Femur (tissue), 1 donor: ENCODE measurements at regions not wholly inside any gene's neighbourhood (a gene's known extent, or its start where the extent isn't known, plus 50 kb on each side); places are given as distances from the start of the nearest gene placed in this dataset.

ENCODE experiments used
- DNase-seq: peaks from one replicate; pipeline ENCODE4 v3.0.0-alpha.2; 2017

DNA sequence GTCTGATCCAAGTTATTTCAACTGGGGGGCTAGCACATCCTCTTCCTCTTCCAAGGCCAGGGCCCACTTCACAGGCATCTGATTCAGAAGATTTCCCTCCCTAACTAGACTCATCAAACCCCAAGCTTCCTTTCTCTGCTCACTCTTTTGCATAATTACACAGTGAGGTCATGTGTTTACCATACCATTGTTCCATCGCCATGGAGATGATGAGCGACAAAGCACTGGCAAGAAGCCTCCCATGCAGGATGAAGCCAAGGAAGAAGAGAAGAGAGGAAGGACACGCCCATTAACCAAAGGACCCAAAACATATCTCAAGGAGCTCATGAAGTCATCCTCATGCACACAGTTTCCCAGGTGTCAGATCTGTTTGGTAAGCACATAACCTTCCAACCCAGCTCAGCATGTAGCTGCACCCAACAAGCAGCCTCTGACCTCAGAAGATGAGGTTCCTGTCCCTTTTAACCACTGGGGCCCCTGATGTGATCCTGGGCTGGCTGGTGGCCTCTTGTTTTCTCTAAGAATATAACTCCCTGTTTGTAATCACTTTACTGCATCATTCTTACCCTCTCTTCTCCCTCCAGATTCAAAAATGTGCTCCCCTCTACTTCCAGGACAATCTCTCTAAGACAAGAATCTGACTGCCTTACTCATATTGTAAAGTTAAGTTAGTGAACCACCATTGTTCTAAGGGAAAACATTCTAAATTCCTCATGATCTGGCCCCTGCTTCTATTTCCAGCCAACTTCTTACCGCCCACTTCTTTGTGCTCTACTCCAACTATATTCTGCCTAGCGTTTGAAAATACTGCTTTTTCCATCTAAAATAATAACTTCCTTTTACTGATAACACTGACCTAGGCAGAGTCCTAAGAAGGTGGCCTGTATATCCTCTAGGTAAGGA, 190.1 kb downstream of the TTC32 start:
- DNase-seq: peak; percentile 88

DNA sequence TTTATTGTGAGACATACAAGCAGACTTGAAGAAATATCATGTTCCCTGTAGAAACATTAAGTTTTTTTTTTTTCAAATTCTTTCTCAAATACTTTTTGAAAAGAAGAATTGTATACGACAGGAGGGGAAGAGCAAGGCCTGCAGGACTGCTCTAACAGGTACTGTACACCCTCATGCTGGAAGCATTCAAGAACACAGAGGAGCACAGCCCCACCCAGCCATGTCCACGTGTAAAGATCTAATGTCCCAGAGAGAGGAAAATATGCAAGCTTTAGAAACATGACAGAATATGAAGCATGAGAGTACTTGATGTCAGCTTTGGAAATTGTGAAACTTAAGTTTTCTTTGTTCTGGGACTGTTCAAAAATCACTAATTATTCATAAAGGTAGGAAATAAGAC, 191.6 kb downstream of the TTC32 start:
- DNase-seq: no peak

DNA sequence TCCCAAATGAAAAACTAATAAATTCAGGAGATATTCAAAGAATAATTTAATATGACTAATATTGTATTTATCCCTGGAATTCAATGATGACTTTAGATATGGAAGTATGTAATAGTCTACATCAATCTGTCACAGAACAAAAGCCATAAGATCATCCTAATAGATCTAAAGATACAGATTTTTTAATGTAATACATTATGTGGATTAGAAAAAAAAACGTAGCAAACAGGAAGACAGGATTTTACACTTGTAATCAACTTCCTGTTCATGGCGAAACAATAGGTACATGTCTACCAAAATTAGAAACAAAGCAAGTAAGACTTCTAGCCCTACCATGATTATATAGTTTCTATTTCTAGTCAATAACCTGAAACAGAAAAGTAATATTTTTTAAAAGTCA, 192.2 kb downstream of the TTC32 start:
- no peak for DNase-seq

DNA sequence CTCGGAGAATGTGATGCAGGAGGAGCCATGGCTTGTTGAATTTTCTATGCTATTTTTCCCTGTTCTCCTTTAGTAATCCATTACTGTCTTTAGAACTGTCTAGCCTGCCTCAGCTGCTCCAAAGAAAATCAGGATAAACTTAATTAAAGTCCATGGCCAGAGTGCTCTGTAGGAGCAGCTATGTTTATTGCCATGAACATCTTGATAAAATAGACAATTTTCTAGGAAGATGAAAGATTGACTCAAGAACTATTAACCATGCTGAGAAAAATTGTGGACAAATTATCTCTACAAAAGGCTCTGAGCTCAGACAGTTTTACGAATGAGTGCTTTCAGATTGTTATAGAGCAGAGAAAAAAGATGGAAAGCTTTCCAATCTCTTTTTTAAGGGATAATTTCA, 193.0 kb downstream of the TTC32 start:
- no peak for DNase-seq

DNA sequence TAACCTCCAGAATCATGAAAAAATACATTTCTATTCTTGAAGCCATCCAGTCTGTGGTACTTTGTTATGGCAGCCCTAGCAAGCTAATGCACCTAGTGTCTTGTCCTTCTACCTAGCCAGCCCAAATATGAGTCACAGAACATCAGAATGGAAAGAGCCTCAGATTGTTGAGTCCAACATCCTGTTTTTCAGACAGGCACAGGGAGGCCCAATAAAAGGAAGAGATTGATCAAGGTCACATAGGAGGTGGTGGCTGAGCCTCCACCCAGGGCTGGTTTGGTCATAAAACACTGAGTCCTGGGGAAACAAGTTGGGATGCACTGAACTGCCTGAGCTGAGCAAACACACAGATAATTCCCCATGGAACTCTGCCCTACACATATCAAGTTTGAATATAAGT, 195.5 kb downstream of the TTC32 start:
- DNase-seq: no peak

DNA sequence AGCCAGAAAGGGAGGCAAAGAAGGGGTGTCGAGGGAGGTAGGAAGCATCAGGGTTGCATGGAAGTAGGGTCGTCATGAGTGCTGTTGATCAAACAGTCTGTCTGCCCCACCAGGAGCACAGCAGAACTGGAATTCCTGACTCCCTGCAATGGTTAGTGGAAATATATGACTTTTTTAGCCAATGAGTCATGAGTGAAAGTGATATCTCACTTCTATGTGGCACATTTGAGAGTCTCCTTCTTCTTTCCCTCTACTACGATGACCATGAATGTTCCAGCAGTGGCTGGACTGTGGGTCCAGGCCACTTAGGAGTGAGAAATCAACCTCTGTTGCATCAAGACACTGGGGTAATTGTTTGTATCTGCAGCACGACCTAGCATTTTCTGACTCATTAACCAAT, 199.5 kb downstream of the TTC32 start:
- DNase-seq: no peak

DNA sequence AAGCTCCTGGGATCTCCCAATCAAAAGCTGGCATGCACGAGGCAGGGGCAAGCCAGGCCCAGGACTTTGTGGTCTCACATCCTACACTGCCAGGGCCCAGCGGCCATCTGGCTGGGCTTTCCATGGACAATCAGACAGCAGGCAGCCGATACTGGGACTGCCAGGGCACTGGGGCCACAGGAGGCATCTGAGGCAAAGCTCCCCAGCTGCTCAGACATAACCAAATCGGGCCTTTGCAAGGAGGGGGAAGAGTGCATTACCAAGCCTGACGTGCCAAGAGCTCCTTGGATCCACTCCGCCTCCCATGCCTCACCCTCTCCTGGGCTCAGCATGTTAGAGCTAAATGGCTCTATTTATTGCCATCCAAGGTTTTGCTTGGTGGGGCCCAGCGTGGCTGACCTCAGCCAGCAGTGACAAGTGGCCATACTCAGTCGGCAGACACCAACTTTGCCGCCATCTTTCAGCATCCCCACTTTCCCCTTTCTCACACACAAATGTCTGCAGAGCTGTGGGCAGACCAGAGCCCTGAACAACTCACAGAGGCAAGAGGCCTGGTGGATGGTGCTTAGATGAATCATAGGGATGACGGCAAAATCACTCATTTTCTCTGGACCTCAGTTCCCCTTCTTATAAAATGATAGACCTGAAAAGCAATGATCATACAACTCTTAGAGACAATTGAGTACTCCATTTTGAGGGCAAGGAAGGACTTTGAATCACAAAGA, 200.8 kb downstream of the TTC32 start:
- no peak for DNase-seq

DNA sequence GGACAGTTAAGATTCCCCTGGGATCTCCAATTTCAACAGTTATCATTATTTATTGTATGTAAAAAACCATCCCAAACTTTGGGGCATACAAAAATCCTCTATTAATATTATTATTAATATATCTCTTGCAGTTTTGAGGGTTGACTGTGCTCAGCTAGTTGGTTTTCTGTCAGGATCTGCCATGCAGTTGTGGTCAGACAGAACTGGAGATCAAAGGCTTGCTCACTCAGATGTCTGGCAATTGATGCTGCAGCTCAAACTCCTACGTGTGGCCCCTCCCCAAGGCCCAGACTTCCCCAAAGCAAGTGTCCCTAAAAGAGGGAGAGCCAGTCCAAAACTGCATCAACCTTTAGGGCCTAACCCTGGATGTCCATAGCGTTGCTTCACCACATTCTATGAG, 204.7 kb downstream of the TTC32 start:
- DNase-seq: no peak

DNA sequence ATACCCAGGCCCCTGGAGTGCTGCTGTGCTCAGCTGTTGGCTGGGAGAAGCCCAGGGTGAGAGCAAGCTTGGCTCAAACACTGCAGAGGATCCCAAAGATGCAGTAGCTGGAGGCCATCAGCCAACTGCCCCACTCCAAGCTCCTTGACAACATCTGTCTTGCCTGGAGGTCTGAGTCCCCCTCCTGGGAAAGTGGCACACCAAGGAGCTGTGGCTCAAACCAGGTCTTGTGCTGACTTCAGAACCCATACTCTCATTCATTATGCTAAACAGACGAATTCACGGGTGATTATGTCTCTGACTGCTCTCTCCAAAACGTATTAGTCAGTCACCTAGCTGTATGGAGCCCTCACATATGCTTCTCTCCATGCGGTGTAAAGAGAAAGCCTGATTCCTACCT, 206.1 kb downstream of the TTC32 start:
- DNase-seq: no peak

DNA sequence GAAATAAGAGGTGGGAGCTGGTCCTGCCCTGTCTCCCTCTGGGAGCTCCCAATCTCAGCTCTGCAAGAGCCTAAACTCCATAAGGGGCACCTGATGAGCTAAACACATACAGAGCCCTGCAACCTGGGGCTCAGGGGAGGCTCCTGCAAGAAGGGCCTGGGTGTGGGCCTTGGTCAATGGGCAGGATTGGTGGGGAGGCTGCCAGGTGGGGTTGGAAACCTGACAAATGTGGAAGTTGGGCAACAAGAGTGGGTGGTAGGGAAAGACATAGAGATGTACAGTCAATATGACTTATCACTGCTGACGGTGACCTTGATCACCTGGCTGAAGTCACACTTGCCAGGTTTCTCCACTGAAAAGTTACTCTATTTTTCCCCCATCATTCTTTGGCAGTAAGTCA, 209.9 kb downstream of the TTC32 start:
- DNase-seq: no peak

DNA sequence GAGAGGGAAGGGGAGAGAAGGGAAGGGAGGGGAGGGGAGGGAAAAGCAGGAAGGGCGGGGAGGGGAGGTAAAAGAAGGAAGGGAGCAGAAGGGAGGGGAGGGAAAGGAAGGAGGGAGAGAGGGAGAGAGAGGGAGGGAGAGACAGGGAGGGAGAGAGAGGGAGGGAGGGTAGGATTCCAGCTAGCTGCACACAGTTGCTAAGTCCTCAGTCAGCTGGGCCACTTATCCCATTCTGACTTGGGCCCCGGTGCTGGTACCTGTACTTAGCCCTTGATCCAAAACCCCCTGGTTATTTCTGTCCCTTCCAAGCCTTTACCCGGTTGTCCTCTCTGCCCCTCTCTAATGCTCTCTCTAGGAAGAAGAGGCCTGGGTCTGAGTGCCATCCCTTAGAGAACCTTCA, 211.4 kb downstream of the TTC32 start:
- no peak for DNase-seq

DNA sequence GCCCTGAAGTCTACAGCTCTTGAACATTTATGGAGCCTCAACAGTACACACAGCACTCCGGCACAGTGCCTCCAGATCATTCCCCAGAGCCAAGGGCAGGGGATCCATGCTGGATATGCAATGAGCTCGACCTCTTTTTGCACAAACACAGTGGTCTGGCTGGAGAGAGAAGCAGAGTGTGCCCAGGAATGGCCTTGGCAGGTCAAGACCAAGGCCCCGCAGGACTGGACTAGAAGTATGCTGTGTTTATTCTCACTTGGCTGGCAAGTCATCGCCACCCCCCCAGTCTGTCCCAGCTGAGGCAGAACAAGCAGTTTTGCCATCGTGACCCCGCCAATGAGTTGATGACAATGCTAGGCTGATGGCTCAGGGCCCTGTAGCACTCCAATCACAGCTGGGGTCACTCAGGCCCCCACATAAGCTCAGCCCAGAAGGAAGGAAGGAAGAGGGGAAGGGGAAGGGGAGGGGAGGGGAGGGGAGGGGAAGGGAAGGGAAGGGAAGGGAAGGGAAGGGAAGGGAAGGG, 212.1 kb downstream of the TTC32 start:
- no peak for DNase-seq

DNA sequence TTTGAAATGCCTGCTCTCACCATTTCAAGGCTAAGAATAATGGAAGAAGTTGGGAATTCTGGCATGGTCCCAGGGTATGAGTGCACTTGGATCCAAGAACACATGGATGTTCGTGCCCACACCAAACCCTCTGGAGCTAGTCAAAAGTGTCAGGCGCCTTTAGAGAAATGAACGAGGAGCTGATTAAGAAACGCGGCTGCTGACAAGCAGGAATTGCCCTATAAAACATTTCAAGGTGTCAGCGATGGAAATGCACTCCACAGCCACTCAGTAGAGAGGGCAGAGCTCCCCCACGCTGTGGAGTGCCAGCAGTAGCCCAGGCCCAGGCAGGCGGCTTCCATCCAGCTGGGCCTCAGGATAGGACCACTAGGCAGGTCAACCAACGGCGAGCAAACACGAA, 213.7 kb downstream of the TTC32 start:
- no peak for DNase-seq

DNA sequence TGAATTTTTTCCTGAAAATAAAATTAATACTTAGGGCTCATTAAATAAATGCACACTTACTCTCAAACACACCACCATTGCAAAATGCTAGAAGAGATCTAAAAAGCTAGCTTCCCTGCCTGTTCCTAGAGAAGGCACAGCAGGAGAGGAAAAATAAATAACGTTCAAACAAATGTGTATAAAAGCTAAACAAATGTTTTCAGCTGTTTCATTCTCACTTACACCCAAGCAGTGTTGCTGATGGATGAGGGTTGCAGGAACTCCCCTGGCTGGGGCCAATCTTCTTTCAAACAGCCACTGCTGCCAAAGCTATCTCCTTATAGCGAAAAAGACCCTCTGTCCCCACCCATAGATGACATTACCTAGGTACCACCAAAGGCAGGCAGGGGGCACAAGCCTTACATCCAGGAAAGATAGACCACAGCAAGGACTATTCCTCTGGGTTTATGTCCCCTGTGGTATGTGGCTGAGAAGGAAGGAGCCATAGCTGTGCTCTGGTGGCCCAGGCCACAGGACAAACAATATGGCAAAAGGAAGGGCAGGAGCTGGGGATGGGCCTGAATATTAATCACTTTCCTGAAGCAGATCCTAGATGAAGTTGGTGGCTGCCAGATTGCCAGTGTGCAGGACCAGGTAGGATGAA, 214.6 kb downstream of the TTC32 start:
- DNase-seq: no peak

DNA sequence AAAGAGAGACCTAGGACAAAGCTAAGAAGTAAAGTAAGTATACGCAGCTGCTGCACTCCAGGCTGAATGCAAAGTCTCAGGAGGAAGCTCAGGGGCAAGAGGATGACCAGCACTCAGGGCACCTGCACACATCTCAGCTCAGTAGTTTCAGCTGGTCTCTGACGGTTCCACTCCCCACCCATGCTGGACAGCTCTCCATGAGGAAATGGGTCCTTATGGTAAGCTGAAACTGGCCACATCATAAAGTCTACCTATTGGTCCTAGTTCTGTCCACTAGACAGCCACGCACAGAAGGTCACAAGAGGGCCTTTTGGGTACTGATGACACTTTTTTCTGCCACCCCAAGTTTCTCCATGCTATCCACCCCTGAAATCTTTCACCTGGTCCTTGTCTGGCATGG, 215.3 kb downstream of the TTC32 start:
- DNase-seq: no peak

DNA sequence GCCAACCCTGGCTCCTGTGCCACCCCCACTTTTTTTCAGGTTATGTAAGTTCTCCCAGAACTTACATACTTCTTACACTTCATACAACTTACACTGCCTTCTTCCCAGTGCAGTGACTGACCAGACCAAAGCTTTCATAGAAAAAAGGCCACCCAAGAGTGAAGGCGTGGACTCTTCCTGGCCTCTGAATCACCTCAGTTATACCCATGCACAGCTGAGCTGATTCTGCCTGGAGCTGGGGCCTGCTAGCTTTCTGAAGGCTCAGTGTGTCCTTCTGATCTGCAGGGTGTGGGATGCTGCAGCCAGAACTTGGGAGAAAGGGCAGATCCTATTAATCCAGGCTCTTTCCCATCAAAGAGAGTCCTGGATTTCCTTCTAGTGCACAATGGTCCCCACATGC, 216.1 kb downstream of the TTC32 start:
- no peak for DNase-seq

DNA sequence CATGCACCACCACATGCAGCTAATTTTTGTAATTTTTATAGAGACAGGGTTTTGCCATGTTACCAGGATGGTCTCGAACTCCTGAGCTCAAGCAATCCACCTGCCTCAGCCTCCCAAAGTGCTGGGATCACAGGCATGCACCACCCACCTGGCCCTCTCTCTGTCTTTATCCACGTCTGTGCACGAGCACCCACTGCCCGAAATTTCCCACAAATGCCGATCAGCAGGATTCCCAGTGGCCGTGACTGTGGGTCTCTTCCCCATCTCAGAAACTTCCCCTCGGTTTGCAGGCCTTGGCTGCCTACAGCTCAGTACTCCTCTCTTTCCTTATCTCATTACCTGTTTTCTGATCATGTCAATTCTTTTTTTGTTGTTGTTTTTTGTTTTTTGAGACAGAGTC, 217.3 kb downstream of the TTC32 start:
- DNase-seq: no peak

DNA sequence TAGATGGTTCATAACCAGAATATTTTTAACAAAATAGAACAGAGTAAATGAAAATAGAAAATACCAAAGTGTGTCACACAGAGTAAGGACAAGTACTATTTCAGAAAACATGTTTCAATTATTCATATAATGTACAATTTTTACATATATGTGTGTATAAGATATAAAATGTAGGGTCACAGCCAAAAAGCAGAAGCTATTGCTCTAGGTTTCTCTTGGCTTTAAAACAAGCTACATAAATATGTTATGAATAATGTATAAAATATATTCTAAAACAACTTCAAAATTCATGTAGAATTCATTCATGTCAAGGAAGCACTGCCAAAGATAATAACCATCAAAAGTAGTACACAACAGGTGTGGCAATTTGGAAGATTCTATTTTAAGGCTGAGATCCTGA, 218.2 kb downstream of the TTC32 start:
- DNase-seq: no peak

DNA sequence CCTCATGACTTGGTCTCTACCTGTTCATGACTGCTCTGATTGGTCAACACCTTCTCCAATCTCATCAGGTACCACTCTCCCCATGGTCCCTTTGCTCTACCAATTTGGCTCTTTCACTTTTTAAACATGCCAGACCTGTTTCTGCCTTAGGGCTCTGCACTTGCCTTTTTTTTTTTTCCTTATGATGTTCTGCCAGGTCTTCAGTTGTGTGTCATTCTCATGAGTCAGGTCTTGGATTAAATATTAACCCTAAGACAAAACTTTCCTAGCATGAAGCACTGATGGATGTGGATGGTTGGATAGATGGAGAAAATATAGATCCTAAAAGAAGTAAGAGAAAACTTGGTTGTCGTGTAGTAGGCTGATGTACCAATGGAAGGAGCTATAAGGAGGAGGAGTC, 219.3 kb downstream of the TTC32 start:
- no peak for DNase-seq

DNA sequence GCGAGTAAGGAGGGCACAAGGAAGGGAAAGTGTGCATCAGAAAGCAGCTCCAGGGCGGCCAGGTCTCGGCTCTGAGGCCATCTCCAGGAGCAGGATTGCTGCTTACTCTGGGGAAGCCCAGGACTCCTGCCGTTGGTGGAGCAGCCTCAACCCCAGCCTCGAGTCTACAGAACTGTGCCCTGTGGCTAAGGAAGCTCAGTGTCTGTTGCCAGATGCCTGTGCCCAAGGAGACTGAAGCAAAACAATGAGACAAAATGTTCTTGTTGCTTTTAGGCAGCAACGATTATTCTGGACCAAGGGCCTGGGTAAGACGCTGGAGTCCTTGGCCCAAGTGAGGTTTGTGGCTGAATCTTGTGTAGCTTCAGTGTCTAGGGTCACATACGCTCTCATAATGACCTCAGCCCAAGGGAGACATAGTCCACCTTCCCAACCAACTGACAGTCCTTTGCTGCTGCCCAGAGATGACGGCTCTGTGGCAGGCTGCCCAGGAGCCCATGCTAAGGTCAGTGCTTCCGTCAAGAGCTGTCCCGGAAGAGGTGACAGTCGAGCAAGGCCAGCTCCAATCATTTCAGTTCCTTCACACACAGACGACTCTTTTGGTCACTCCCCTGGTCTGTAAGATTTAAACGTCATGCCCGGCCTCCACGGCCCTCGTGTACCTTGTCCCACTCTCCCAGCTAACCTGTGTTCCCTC, 223.8 kb downstream of the TTC32 start:
- no peak for DNase-seq

DNA sequence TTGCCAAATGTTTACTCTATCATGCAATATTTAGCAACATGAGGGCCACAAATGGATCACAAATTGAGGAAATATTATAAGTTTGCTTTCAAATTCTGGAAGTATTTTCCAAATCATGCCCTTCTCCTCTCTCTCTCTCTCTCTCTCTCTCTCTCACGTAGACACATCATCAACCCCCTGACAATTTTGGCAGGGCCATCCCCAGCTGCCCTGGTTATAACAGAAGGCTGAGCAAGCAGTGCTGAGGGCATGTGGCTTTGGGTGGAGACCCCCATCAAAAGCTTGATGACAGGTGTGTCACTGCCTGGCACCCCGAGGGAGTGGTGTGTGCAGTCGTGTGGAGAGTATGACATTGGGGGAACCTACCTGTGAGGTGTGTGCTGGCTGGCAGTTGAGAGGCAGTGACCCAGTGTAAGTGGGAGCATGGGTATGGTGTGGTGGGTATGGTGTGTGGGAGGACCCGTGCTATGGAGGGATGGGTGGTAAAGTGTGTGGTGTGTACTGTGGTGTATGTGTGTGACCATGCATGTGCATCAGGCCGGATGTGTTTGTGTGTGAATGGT, 224.5 kb downstream of the TTC32 start:
- no peak for DNase-seq

DNA sequence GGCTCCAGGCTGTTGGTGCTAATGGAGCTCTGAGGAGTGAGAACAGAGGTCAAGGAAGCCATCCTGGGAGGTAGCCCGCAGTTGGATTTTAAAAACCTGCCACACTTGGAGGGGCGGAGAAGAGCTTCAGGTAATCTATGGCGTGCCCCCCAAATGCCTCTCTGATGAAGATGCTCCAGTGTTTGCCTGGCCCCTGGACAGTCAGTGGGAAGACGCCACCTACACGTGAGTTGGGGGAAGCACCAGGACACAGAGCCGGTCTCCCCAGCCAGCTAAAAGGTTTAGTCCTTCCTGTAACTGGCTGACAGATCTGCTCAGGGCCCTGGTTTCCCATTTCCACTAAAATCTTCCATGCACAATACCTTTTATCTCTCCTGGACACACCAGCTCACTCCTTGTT, 225.0 kb downstream of the TTC32 start:
- DNase-seq: no peak
